GM12875 (cell line): ENCODE measurements at regions not wholly inside any gene's neighbourhood (a gene's known extent, or its start where the extent isn't known, plus 50 kb on each side); places are given as distances from the start of the nearest gene placed in this dataset.

ENCODE experiments used
- H3K4me3 ChIP-seq: one replicate; pipeline ENCODE4 v1.5.1; 2011; ENCODE audit warnings: low read depth, low read length, control low read depth
- TF ChIP-seq, protein P1 (sequence below): IDR thresholded peaks from 2 replicates; pipeline ENCODE4 v1.5.1; 2011; ENCODE audit warnings: low read depth, mild to moderate bottlenecking, control low read depth, inconsistent platforms, low read length, moderate library complexity, borderline replicate concordance; ENCODE audit not compliant: insufficient read depth

DNA sequence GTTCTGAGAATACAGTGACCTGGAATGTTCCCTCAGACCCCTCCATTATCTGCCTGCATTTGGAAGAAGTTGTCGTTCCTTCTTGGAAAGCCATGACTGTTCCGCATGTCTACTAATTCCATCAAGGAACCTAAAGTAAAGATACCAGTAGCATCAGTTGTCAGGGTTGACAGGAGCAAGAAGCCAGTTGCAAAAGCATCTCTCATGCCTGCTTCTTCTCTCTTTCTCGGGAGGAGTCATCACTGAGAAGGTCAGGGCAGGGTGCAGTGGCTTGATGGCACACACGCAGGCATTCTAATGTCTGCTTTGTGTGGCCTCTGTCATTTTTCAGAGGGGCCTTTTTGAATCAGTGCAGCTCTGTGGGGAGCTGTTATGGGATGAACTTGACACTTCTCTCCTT, 276.6 kb upstream of the TPM1 start:
- TF ChIP-seq, protein P1, sequence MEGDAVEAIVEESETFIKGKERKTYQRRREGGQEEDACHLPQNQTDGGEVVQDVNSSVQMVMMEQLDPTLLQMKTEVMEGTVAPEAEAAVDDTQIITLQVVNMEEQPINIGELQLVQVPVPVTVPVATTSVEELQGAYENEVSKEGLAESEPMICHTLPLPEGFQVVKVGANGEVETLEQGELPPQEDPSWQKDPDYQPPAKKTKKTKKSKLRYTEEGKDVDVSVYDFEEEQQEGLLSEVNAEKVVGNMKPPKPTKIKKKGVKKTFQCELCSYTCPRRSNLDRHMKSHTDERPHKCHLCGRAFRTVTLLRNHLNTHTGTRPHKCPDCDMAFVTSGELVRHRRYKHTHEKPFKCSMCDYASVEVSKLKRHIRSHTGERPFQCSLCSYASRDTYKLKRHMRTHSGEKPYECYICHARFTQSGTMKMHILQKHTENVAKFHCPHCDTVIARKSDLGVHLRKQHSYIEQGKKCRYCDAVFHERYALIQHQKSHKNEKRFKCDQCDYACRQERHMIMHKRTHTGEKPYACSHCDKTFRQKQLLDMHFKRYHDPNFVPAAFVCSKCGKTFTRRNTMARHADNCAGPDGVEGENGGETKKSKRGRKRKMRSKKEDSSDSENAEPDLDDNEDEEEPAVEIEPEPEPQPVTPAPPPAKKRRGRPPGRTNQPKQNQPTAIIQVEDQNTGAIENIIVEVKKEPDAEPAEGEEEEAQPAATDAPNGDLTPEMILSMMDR = no peak
- H3K4me3 ChIP-seq = no peak overlapping the region

DNA sequence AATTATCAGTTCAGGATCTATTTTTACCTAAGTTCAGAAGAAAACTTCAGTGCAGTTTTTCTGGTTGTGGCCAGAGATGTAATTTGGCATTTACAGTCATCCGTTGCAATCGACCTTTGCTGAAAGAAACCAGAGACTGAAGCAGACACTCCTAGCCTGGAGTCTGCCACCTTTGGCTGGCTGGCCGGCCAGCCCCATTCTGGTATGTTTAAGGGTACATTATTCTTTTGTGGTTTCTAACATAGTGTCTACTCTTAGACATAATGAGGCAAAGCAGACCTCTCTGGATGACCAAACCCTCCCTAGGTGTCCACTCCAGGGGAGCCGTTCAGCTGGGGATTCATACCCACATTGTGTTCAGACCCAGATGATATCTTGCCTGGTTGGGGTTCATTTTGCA, 275.9 kb upstream of the TPM1 start:
- TF ChIP-seq, protein P1 = no peak
- no peak overlapping the region for H3K4me3 ChIP-seq

DNA sequence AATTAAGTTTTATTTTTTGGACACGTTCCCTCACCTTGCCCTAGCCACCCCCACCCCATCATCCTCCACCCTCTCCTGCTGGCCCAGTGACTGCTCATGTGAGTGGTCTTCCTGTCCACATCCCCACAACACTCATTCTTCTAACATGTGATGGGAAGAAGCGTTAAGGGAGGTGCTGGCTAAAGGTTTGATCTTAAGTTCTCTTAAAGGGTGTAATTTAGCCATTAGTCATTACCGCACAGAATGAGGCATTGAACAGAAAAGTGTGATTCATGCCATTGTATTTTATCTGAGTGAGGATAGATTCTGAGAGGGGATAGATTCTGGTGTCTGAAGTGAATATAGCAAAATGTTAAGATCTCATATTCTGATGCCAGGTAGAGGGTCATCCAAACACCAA, 272.9 kb upstream of the TPM1 start:
- no peak overlapping the region for H3K4me3 ChIP-seq
- TF ChIP-seq, protein P1 = no peak

DNA sequence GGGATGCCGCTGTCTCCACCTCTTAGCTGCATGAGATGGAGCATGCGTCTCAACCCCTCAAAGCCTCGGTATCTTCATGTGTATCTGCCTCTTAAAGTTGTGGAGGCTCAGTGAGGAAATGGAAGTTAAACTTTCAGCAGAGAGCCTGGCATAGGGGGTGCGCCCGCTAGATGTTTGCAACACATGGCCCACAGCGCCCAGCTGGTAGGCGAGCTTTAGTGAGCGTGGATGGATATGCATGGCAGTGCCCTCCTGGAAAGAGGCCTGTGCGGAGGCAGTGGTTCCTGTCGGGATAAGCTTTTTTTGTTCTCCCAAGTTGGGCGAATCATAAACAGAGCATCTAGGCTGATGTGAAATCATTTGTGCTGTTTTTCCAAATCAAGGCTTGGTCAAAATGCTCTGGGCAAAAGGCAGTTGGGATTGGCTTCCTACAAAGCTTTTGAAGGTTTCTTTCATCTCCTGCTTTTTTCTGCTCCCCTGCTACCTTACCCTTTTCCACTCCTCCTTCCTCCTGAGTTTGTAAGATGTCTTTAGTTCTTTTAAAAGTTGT, 272.4 kb upstream of the TPM1 start:
- TF ChIP-seq, protein P1 = no peak

DNA sequence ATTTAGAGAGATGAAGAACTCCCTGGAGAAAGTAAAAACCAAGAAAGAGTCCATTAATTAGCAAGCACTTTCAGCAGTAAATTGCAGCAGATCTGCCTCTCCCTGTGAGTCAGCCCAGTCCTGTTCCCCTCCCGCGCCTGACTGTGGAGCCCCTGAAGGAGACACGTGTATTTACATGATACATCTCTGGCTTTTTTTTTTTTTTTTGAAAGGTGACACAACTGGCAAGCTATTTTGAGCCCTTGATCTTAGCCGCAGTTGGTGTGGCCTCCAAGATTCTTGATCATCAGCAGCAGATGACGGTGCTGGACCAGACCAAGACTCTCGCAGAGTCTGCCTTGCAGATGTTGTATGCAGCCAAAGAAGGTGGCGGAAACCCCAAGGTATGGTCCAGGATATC, 271.8 kb upstream of the TPM1 start:
- H3K4me3 ChIP-seq = no peak overlapping the region
- TF ChIP-seq, protein P1 = no peak

More for the DNA sequence above, 272.4 kb upstream of the TPM1 start:
- no peak overlapping the region for H3K4me3 ChIP-seq

DNA sequence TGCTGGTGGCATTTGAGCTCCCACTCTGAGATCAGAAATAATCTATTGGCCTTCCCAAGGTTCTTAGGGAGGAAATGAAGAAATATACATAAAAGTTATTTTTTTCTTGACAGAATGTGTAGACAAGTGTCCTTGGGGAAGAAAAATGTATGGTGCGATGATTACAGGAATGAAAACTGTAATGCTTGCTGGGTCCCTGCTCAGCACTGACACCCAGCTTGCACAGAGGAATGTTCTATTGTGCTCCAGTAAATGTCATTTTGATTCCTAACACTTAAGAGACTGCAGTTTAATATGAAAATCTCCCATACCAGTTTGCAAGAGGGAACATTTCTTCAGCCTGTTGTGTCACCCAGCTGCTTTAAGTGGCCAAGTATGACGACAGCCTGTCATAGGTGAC, 271.3 kb upstream of the TPM1 start:
- TF ChIP-seq, protein P1 = no peak
- no peak overlapping the region for H3K4me3 ChIP-seq

DNA sequence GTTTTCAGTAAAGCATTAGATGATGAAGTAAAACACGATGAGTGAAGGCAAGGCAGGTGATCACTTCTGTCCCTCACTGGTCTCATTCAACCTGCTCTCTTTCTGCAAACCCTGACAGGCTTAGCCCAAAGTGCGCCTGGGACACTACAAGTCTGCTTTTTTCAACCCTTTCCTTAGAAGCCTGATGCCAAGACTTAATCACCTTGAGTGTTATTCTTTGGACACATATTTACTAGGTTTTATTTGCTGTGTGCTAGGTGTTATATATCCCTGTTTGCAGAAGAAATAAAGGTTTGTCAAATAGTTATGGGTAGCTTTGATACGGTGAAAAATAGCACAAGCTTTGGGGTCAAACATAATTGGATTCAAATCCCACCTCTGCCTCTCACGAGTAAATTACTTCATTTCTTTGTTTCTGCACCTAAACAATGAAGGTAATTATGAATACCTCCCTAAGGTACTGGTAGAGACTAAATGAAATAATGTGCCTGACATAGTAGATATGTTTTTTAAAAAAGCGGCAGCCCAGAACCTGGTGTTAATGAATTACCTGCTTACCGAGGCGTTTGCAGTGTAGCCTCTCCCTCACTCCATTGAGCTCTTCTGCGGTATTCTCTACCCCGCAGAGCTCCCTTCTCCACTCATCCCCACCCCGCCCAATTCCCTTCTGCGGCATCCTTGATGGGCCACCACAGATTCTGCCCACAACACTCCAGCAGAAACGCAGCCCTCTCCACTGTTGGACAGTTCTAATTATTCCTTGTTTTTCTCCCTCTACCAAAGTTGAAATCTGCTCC, 269.0 kb upstream of the TPM1 start:
- TF ChIP-seq, protein P1 = no peak
- no peak overlapping the region for H3K4me3 ChIP-seq
